ENCODE measurements at regions not wholly inside any gene's neighbourhood (a gene's known extent, or its start where the extent isn't known, plus 50 kb on each side); places are given as distances from the start of the nearest gene placed in this dataset.

- DNase-seq = no peak
These were observed 416.4 kb downstream of the TCERG1L start for GRCh38 chr10:130895161-130895560.

GRCh38 chr10:130897815-130898214 lies 413.7 kb downstream of the TCERG1L start:
- no peak for DNase-seq

- DNase-seq = no peak
These were observed 413.1 kb downstream of the TCERG1L start for GRCh38 chr10:130898381-130898780.

- DNase-seq = no peak
These were observed 411.7 kb downstream of the TCERG1L start for GRCh38 chr10:130899856-130900255.

GRCh38 chr10:130900441-130901160 lies 410.9 kb downstream of the TCERG1L start:
- no peak for DNase-seq

GRCh38 chr10:130901311-130902165 lies 410.0 kb downstream of the TCERG1L start:
- DNase-seq = no peak

GRCh38 chr10:130902471-130902870 lies 409.1 kb downstream of the TCERG1L start:
- no peak for DNase-seq

GRCh38 chr10:130902929-130903328 lies 408.6 kb downstream of the TCERG1L start:
- no peak for DNase-seq

GRCh38 chr10:130904676-130905075 lies 406.8 kb downstream of the TCERG1L start:
- no peak for DNase-seq

GRCh38 chr10:130905386-130905785 lies 406.1 kb downstream of the TCERG1L start:
- no peak for DNase-seq

GRCh38 chr10:130905921-130906320 lies 405.6 kb downstream of the TCERG1L start:
- DNase-seq = no peak

- DNase-seq = no peak
These were observed 400.7 kb downstream of the TCERG1L start for GRCh38 chr10:130910848-130911247.

GRCh38 chr10:130913844-130914243 lies 397.7 kb downstream of the TCERG1L start:
- DNase-seq = no peak

GRCh38 chr10:130914367-130914766 lies 397.2 kb downstream of the TCERG1L start:
- no peak for DNase-seq

GRCh38 chr10:130915065-130915464 lies 396.5 kb downstream of the TCERG1L start:
- DNase-seq = no peak

- no peak for DNase-seq
These were observed 390.1 kb downstream of the TCERG1L start for GRCh38 chr10:130921461-130921860.

GRCh38 chr10:130921911-130922440 lies 389.5 kb downstream of the TCERG1L start:
- no peak for DNase-seq

GRCh38 chr10:130923596-130923995 lies 387.9 kb downstream of the TCERG1L start:
- DNase-seq = no peak

GRCh38 chr10:130924138-130924819 lies 387.2 kb downstream of the TCERG1L start:
- DNase-seq = no peak

GRCh38 chr10:130926442-130926841 lies 385.1 kb downstream of the TCERG1L start:
- no peak for DNase-seq

GRCh38 chr10:130927157-130927556 lies 384.4 kb downstream of the TCERG1L start:
- DNase-seq = no peak

- DNase-seq = no peak
These were observed 383.2 kb downstream of the TCERG1L start for GRCh38 chr10:130928306-130928705.

Data from NCI-H1105 treated with DMSO at 0.1 percent for 48 hours (cell line).